Vagina (tissue), 2 donors: ENCODE measurements at regions not wholly inside any gene's neighbourhood (a gene's known extent, or its start where the extent isn't known, plus 50 kb on each side); places are given as distances from the start of the nearest gene placed in this dataset.
A peak's percentile ranks its signal among the peaks of the same experiment; 100 is the strongest.

Experiments
- DNase-seq, 2 donors: peaks; one replicate each; pipeline ENCODE4 v3.0.0-alpha.2; 2017; ENCODE audit errors: extremely low spot score in 2 of 2
- H3K27ac ChIP-seq: fragments of 200-600 bp; sonication (generic); one replicate; pipeline ENCODE4 v1.5.1; 2019
- H3K27me3 ChIP-seq: fragments of 200-600 bp; sonication (generic); one replicate; pipeline ENCODE4 v1.5.1; 2019
- H3K36me3 ChIP-seq, 2 donors: fragments of 200-600 bp; sonication (generic); one replicate each; pipeline ENCODE4 v1.5.1; 2017 to 2019
- H3K4me1 ChIP-seq: fragments of 200-600 bp; sonication (generic); one replicate; pipeline ENCODE4 v1.5.1; 2019
- H3K4me3 ChIP-seq, 2 donors: fragments of 200-600 bp; sonication (generic); 1 replicate in 1 of 2; 2 replicates in 1 of 2; pipeline ENCODE4 v1.5.1; 2016 to 2019
- H3K9me3 ChIP-seq: fragments of 200-600 bp; sonication (generic); one replicate; pipeline ENCODE4 v1.5.1; 2019
- CTCF ChIP-seq, 3 experiments: fragments of 450-650 bp in 2 of 3; fragments of 200-600 bp in 1 of 3; sonication (generic) in 1 of 3; IDR thresholded peaks; one replicate each; pipeline ENCODE4 v1.5.1; 2017 to 2019; ENCODE audit warnings: antibody characterized with exemption in 3 of 3, mild to moderate bottlenecking in 2 of 3, moderate library complexity in 2 of 3
- POLR2A ChIP-seq, 2 donors: fragments of 450-650 bp; IDR thresholded peaks; one replicate each; pipeline ENCODE4 v1.6.1; 2017; ENCODE audit warnings: antibody characterized with exemption in 2 of 2, mild to moderate bottlenecking in 2 of 2, moderate library complexity in 2 of 2
- POLR2AphosphoS5 ChIP-seq, 2 donors: sonication (generic); formaldehyde crosslinking; IDR thresholded peaks; one replicate each; pipeline ENCODE4 v1.9.0; 2017; ENCODE audit warnings: antibody characterized with exemption in 2 of 2, mild to moderate bottlenecking in 2 of 2, low read depth in 1 of 2; ENCODE audit not compliant: insufficient read depth in 1 of 2
- intact Hi-C: fragments of 100-400 bp; cut with DNase I; formaldehyde crosslinking; loops from one replicate; pipeline ENCODE4 v1.15.1; 2023

GRCh38 chr2:150219861-150220260 is 267.6 kb downstream of the RND3 start:
- no peak overlapping the region for H3K4me3 ChIP-seq
- no peaks in the 10 kb centered on the region for H3K9me3 ChIP-seq
- no peak for DNase-seq
- no peak for TF ChIP-seq POLR2A (IDR thresholded peaks at IDR 0.05)
- TF ChIP-seq POLR2AphosphoS5 (IDR thresholded peaks at IDR 0.05; ENCODE audit: insufficient read depth in 1 of 2, low read depth in 1 of 2) = no peak
- no peak for TF ChIP-seq CTCF (IDR thresholded peaks at IDR 0.05)
- intact Hi-C loops = no loop called here
- H3K4me1 ChIP-seq = no peaks in the 10 kb centered on the region
- H3K27me3 ChIP-seq = no peaks in the 10 kb centered on the region
- H3K36me3 ChIP-seq = no peaks in the 10 kb centered on the region
- H3K27ac ChIP-seq = no peak overlapping the region

GRCh38 chr2:150215041-150215440 is 272.4 kb downstream of the RND3 start:
- H3K9me3 ChIP-seq = no peaks in the 10 kb centered on the region
- intact Hi-C loops = no loop called here

GRCh38 chr2:150214626-150215025 is 272.8 kb downstream of the RND3 start:
- Histone ChIP-seq H3K27me3 (no peaks in the 10 kb centered on the region), H3K9me3 (no peaks in the 10 kb centered on the region), H3K36me3 (no peaks in the 10 kb centered on the region), H3K4me3 (no peak overlapping the region), H3K4me1 (no peaks in the 10 kb centered on the region), H3K27ac (no peak overlapping the region)
- TF ChIP-seq CTCF (IDR thresholded peaks at IDR 0.05) = no peak
- intact Hi-C loops = no loop called here
- DNase-seq = no peak

More at GRCh38 chr2:150215041-150215440, 272.4 kb downstream of the RND3 start:
- no peak for DNase-seq
- H3K4me1 ChIP-seq = no peaks in the 10 kb centered on the region
- TF ChIP-seq POLR2AphosphoS5 (IDR thresholded peaks at IDR 0.05; ENCODE audit: insufficient read depth in 1 of 2, low read depth in 1 of 2) (no peak), POLR2A (IDR thresholded peaks at IDR 0.05) (no peak), CTCF (IDR thresholded peaks at IDR 0.05) (no peak)
- H3K4me3 ChIP-seq = no peak overlapping the region
- H3K27me3 ChIP-seq = no peaks in the 10 kb centered on the region
- no peak overlapping the region for H3K27ac ChIP-seq
- no peaks in the 10 kb centered on the region for H3K36me3 ChIP-seq

GRCh38 chr2:150212722-150213171 is 274.7 kb downstream of the RND3 start:
- no peaks in the 10 kb centered on the region for H3K36me3 ChIP-seq
- H3K4me1 ChIP-seq = no peaks in the 10 kb centered on the region
- TF ChIP-seq POLR2AphosphoS5 (IDR thresholded peaks at IDR 0.05; ENCODE audit: insufficient read depth in 1 of 2, low read depth in 1 of 2) = no peak
- no peaks in the 10 kb centered on the region for H3K27me3 ChIP-seq
- H3K4me3 ChIP-seq = no peak overlapping the region
- intact Hi-C loops = no loop called here
- H3K27ac ChIP-seq = no peak overlapping the region
- no peak for DNase-seq
- H3K9me3 ChIP-seq = no peaks in the 10 kb centered on the region

- no peak for DNase-seq
- Histone ChIP-seq H3K9me3 (no peaks in the 10 kb centered on the region), H3K27me3 (no peaks in the 10 kb centered on the region), H3K36me3 (no peaks in the 10 kb centered on the region), H3K27ac (no peak overlapping the region), H3K4me3 (no peak overlapping the region), H3K4me1 (no peaks in the 10 kb centered on the region)
- intact Hi-C loops = no loop called here
- TF ChIP-seq POLR2AphosphoS5 (IDR thresholded peaks at IDR 0.05; ENCODE audit: insufficient read depth in 1 of 2, low read depth in 1 of 2) = peak; percentile 6 to 28
- no peak for TF ChIP-seq CTCF (IDR thresholded peaks at IDR 0.05)
These were observed 276.3 kb downstream of the RND3 start for GRCh38 chr2:150211164-150211631.

- Histone ChIP-seq H3K4me3 (no peak overlapping the region), H3K4me1 (no peaks in the 10 kb centered on the region), H3K27me3 (no peaks in the 10 kb centered on the region), H3K36me3 (no peaks in the 10 kb centered on the region), H3K9me3 (no peaks in the 10 kb centered on the region), H3K27ac (peak overlapping the region; percentile 6)
- TF ChIP-seq CTCF (IDR thresholded peaks at IDR 0.05) = no peak
- TF ChIP-seq POLR2A (IDR thresholded peaks at IDR 0.05) = no peak
- no peak for TF ChIP-seq POLR2AphosphoS5 (IDR thresholded peaks at IDR 0.05; ENCODE audit: insufficient read depth in 1 of 2, low read depth in 1 of 2)
- DNase-seq = no peak
- intact Hi-C loops = no loop called here
These were observed 277.7 kb downstream of the RND3 start for GRCh38 chr2:150209746-150210145.
